ENCODE measurements at regions not wholly inside any gene's neighbourhood (a gene's known extent, or its start where the extent isn't known, plus 50 kb on each side); places are given as distances from the start of the nearest gene placed in this dataset.

GRCh38 chr16:85312642-85313525, 200.6 kb upstream of the CIBAR2 start:
- DNase-seq: no peak

DNA sequence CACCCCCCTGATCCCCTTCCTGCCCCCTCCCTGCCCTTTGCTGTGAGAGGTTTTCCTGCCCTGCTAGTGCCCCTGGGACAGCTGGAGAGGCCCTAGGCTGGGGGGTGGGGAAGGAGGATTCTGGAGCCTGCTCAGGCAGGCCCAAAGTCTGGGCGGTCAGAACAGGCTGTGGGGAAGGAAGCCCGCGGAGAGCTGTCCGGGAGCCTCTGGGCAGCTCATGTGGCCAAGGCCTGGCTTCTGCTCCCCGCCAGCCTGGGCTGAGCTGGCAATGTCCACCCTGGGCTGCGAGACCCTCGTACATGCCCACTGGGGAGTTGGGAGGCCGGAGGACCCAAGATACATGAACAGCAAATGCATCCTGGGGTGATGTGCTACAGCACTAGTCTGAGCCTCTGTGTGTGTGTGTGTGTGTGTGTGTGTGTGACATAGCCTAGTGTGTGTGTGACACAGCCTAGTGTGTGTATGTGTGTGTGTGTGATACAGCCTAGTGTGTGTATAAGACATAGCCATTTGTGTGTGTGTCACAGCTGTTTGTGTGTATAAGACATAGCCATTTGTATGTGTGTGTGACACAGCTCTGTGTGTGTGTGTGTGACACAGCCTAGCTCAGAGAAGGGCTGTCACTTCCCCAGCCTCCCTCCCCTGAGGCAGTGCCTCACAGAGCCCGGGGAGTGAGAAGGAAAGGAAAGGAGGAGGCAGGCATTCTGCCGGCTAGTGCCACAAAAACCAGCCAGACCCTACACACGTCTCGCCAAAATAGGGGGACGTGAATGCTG, 201.4 kb upstream of the CIBAR2 start:
- DNase-seq: no peak

- DNase-seq: no peak
These were observed 202.3 kb upstream of the CIBAR2 start for GRCh38 chr16:85314512-85314971.

GRCh38 chr16:85315866-85316265, 203.6 kb upstream of the CIBAR2 start:
- DNase-seq: no peak

- peak; percentile 51 for DNase-seq
These were observed 204.1 kb upstream of the CIBAR2 start for GRCh38 chr16:85316321-85316919.

- DNase-seq: no peak
These were observed 204.7 kb upstream of the CIBAR2 start for GRCh38 chr16:85316944-85317343.

GRCh38 chr16:85317704-85318103, 205.4 kb upstream of the CIBAR2 start:
- DNase-seq: no peak

DNA sequence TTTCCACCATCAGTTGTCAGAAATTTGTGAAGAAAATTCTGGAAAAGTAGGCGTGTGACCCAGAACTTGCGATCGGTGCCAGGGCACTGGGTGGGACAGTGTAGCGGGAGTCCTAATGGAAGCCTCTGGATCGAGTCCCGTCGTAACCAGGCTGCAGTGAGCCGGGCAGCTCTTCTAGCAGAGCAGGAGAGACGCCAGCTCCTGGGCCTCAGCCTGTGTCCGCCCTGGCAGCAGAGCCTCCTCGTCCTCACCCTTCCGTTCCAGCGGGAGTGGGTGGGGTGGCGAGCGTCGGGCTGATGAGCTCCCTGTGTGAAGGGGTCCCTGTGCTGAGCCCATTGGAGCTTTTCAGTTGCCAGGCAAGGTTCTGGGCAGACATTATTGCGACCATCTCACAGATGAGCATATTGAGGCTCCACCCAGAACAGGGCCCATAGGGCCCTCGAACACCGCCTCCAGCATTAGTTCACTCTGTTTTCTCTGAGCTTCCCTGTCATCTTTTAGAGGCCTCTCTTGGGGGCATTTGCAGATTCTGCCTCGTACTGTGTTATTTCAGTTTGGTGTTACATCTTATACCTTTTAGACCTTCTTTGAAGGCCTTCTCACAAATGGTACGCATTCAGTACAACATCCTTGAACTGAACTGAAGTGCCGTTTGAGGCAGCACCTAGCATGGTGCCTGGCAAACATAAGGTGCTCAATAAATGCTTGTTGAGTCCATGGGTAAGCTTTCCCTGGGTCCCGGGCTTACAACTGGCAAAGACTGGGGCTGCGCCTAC, 207.1 kb upstream of the CIBAR2 start:
- no peak for DNase-seq

DNA sequence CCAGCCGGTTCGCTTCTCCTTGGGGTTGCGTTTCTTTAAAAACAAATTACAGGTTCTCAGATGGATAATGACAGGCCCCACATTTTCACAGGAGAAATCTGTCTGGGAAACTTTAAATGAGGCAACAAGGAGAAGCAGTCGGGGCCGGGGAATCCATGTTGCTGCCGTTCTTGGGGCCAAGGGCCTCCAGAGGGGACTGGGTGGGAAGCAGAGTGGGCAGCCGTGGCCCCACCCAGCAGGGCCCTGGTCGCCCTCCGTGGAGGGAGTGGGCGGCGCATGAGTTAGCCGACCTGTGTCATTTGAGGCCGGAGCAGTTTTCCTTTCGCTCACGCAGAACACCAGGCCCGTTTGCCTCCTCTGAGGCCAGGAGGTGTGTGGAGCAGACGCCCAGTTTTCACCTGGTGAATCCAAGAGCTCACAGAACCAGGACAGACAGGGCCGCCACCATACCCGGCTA, 207.7 kb upstream of the CIBAR2 start:
- DNase-seq: no peak

DNA sequence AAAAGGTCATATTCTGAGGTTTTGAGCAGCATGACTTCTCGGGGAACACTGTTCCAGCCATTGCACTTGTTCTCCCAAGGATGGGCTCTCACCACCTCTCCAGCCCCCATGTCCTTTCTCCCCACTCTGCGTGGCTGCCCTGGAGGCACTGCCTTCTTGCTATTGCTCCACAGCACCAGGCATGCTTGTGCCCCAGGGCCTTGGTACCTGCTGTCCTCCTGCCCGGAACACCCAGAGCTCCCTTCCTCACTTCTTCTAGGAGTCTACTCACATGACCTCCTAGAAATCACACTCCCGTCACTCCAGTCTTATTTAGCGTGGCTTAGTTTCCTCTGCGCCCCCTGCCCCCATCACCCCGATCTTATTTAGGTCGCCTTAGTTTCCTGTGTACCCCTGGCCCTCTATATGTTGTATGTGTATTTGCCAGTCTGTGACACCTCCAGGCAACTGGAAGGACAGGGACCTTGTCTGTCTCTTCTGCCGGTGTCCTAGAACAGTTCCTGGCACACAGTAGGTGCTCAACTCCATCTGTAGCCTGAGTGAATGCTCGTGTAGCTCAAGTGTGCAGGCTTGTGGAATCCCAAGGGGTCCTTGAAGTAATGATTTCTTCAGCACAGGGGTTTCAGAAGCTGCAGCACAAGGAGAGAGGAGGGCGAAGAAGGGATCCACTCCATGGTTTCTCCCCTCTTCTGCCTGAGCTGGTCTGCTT, 208.6 kb upstream of the CIBAR2 start:
- no peak for DNase-seq

GRCh38 chr16:85321509-85322271, 209.4 kb upstream of the CIBAR2 start:
- DNase-seq: no peak

- no peak for DNase-seq
These were observed 211.1 kb upstream of the CIBAR2 start for GRCh38 chr16:85323230-85323960.

DNA sequence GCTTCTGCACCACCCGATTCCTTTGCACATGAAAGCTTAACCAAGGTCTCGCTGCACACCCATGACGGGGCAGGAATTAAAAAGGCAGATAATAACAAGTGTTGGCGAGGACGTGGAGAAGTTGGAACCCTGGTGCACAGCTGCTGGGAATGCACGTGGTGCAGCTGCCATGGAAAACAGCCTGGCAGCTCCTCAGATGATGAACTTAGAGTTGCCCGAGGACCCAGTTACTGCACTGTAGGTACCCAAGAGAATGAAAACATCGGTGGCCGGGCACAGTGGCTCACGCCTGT, 211.6 kb upstream of the CIBAR2 start:
- no peak for DNase-seq

GRCh38 chr16:85324488-85324887, 212.2 kb upstream of the CIBAR2 start:
- no peak for DNase-seq

GRCh38 chr16:85326113-85326793, 214.0 kb upstream of the CIBAR2 start:
- no peak for DNase-seq

- no peak for DNase-seq
These were observed 214.5 kb upstream of the CIBAR2 start for GRCh38 chr16:85326794-85327181.

DNA sequence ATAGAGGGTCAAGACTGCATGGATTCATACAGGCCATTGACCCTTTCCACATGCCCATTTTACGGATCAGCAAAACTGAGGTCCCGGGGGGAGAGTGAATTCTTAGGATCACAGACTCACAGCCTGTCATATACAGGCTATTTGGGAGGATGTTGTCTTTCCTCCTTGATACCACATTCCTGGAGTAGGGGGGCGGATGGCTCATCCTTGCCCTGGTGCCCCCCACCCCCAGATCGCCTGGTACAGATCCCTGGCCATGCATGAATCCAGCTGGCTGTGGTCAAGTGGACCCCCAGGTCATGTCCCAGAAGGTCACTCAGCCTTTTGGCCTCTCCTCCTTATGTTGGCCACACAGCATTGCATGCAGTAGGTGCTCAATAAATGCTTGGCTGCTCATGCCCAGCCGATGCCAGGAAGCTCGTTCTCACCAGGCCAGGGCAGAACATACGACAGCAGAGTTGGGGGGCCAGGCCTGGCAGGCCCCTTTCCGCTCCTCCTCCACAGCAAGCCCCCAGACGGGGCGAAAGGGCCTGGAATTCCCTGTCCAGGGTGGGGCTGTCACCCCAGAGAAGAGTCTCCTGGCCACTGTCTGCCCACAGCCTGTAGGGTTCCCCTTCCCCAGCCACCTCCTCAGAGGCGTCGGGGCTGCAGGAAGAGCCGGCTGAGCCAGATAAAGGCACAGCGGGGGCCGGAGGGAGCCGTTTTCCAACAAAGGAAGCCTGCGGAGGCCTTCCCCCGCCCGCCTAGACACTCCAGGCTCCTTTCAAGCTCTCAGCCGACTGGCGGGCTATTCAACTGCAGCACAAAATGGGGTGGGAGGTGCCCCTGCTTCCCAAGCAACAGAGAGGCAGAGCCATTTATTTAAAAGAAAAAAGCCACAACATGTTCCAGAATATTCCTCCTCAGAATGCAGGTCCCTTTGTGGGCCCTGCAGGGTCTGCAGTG, 215.7 kb upstream of the CIBAR2 start:
- no peak for DNase-seq

- DNase-seq: no peak
These were observed 216.4 kb upstream of the CIBAR2 start for GRCh38 chr16:85328676-85329058.
